Mucosa of gallbladder (tissue), 1 donor: ENCODE measurements at regions not wholly inside any gene's neighbourhood (a gene's known extent, or its start where the extent isn't known, plus 50 kb on each side); places are given as distances from the start of the nearest gene placed in this dataset.

Source experiments
- DNase-seq: peaks from one replicate; pipeline ENCODE4 v3.0.0-alpha.2; 2020; ENCODE audit warnings: low spot score
- donor health status: DM: no; HTN: no; CAD: no.

GRCh38 chr2:21694079-21694878 lies 570.5 kb downstream of the TDRD15 start:
- DNase-seq = no peak

GRCh38 chr2:21696900-21697299 lies 573.1 kb downstream of the TDRD15 start:
- DNase-seq = no peak

GRCh38 chr2:21700644-21701043 lies 576.9 kb downstream of the TDRD15 start:
- no peak for DNase-seq

DNA sequence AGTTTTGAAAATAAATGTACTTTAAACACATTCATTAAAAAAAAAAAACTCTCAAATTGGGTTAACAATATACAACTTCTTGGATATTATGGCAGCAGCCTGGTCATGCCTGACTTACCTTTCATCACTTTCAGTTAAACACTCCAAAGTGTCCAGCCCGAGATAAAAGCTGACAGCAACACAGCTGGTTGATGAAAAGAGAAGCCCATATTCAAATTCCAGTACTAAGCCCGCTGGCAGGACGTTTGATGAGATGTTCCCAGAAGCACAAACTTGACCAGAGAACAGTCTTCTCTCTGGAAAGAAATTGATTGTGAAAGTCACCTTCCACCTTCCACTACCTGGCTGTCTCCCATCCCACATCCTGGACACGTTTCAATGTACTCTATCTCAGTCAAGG lies 586.3 kb downstream of the TDRD15 start:
- DNase-seq = no peak

DNA sequence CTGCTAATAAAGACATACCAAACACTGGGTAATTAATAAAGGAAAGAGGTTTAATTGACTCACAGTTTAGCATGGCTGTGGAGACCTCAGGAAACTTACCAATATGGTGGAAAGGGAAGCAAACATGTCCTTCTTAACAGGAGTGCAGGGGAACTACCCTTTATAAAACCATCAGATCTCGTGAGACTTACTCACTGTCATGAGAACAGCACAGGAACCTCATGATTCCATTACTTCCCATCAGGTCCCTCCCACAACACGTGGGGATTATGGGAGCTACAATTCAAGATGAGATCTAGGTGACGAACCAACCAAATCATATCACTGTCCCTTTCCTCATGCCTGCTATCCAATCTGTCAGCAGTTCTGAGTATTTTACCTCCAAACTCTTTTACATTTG lies 586.7 kb downstream of the TDRD15 start:
- no peak for DNase-seq

- no peak for DNase-seq
These were observed 592.1 kb downstream of the TDRD15 start for GRCh38 chr2:21715887-21716286.

DNA sequence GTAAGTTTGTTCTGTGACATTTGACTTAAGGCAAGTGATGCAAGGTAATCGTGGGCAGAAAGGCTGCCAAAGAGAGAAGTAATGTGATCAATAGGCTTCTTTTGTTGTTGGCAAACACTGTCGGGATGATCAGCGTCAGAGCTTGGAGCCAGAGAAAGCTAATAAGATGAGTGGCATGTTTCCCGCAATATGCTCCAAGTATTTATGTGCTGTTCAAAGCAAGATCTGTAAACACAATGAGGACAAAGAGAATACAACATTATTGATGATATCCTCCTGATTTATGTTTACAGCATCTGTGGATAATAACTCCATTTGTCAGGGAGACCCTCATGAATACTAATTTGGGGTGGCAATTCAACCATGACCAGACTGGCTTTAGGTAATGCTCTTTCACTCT lies 603.3 kb downstream of the TDRD15 start:
- no peak for DNase-seq

- no peak for DNase-seq
These were observed 604.4 kb downstream of the TDRD15 start for GRCh38 chr2:21728133-21728532.

DNA sequence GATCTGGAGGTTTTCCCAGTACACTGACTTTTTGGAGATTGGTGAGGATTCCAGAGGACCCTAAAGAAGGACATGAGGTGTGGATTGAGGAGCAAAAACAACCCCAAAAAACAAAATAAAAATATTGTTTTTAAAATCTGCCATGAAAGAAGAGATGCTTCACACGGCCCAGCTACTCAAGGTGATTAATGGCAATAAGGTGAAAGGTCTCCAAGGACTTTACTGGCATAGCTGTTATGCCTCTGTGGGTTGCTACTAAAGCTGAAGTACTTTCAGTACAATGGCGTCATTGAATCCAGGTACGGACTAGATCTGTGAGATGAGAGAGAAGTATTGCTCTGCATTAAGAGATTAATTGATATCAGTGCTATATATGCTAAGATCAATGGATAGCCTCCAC lies 606.4 kb downstream of the TDRD15 start:
- no peak for DNase-seq

DNA sequence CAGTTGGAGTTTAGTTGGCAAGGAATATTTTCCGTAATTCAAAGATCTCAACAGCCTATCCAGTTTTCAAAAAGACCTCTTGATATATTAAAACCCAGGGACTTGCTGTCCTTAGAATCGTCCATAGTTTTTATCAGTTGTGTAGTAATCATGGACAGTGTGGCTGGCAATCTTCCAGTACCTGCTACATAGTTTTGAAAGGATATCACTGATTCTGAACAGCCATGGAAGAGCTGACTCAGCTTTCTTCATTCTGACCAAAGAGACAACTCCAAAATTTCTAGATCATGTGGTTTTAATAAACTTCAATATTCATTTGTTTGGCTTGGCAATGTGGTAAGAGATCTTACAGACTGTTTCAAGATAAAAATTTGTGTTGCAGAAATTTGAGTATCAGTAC lies 616.7 kb downstream of the TDRD15 start:
- no peak for DNase-seq

DNA sequence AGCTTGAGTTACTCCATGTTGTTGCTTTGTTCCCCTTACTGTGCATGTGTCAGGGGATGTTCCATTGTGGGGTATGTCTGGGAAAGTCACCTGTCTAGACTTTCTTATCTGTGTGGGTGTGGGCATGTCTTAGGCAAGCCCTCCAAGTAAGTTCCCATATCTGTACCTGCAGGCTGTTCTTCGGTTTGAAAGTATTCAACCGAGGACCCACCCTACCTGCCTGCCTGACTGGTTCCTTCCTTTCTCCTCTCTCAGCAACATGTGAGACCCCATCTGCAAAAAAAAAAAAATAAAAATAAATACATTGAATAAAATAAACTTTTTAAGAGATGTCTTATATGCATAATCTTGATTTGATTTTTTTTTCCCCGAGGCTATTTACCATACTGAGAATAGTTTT lies 622.7 kb downstream of the TDRD15 start:
- DNase-seq = no peak

DNA sequence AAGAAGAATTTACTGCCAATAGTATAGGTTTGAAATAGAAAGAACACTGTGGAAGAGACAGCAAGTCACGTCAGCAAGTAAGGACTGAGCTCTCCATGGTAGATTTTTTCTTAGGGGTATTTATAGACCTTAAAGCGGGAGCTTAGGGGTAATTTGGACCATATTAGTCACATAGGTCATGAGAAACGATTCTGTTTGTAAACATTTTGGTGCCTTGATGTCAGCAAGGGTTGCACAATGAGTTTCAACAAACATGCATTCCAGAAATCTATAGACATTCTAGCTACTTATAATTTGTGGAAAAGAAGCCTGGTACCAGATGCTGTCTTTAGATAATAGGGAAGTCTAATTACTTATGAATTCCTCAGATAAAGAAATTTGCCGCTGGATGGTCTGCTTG lies 624.7 kb downstream of the TDRD15 start:
- DNase-seq = no peak

GRCh38 chr2:21754164-21754788 lies 630.5 kb downstream of the TDRD15 start:
- no peak for DNase-seq

- no peak for DNase-seq
These were observed 634.1 kb downstream of the TDRD15 start for GRCh38 chr2:21757805-21758430.

GRCh38 chr2:21759819-21760218 lies 636.1 kb downstream of the TDRD15 start:
- no peak for DNase-seq

DNA sequence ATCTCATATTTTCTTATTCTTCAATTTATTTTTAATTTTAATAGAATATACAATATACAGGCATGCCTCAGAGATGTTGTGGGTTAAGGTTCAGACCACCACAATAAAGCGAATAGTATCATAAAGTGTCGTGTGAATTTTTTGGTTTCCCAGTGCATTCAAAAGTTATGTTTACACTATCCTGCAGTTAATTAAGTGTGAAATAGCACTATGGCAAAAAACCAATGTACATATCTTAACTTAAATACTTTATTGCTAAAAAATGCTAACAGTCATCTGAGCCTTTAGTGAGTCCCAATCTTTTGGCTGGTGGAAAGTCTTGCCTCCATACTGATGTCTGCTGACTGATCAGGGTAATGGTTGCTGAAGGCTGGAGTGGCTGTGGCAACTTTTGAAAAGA lies 637.6 kb downstream of the TDRD15 start:
- DNase-seq = no peak

DNA sequence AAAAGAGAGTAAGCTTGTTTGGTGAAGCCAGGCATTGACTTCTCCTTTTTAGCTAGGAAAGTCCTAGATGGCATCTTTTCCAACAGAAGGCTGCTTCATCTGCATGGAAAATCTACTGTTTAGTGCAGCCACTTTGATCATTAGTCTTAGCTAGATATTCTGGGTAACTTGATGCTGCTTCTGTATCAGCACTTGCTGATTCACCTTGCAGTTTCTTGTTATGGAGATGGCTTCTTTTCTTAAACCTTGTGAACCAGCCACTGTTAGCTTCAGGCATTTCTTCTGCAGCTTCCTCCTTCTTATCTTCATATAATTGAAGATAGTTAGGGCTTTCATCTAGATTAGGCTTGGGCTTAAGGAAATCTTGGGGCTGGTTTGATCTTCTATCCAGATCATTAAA lies 639.7 kb downstream of the TDRD15 start:
- DNase-seq = no peak

DNA sequence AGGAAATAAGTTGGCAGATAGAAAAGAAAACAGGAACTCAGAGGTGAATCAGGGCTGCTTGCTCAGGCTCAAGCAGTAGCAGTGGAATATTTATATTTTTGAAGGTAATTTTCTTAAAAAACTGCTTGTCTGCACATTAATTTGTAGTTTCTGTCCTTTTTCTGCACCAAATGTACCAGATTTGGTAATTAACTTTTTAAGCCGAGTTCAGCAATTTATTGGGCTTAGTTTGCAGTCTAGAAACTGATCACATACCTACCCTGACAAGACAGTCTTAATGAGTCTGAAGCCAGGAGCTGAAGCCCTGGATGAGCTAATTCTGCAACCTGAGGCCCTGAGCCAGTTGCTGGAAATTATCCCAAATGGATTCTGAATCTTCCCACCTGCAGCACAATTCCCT lies 647.0 kb downstream of the TDRD15 start:
- no peak for DNase-seq

DNA sequence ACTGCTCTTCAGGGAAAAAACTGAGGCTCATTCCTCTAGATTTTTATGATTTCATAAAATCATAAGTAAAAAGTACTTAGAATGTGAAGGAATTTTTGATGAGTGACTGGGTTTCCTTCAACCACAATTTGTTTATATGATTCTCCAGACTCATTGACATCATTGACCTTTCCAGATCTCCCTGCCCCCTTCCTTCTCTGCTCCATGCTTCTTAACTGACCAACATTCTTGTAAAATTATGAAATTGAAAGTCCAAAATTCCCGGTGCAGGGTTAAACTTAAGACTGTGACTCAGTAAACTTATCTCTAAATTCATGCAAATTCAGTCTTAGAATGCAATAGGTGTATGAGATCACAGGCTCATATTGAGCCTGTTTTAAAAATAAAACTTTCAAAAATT lies 648.9 kb downstream of the TDRD15 start:
- no peak for DNase-seq

DNA sequence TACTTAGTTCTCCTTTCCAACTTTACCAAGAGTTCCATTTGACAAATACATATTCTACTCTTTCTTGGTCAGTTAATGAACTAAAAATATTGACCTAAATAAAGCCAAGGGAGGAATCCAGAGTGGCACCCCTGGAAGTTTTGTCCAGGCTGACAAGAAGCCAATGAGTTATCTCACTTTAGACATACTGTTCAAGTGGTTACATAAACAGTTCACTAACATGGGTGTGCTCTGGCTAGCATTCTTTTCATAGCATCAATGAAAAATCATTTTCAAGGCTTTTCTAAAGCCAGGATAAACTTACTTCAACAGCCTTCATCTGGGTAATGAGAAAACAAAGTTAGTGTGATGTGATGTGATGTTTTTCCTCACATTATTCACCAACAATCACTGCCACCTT lies 649.4 kb downstream of the TDRD15 start:
- no peak for DNase-seq

GRCh38 chr2:21774691-21775368 lies 651.1 kb downstream of the TDRD15 start:
- DNase-seq = no peak

GRCh38 chr2:21779786-21780185 lies 656.0 kb downstream of the TDRD15 start:
- DNase-seq = no peak

- DNase-seq = no peak
These were observed 658.2 kb downstream of the TDRD15 start for GRCh38 chr2:21781962-21782361.
